A204.1 (cell line): ENCODE measurements at regions not wholly inside any gene's neighbourhood (a gene's known extent, or its start where the extent isn't known, plus 50 kb on each side); places are given as distances from the start of the nearest gene placed in this dataset.
"Not testable (repeated sequence)": the region's sequence is repeated elsewhere in the genome, so short reads cannot be mapped to it uniquely, and the experiment has no call there.

Experiments
- FAIRE-seq: peaks from 2 replicates; lab custom pipeline; 2012; peaks lifted over from hg19 to GRCh38; lab: Jason Lieb, UNC

DNA sequence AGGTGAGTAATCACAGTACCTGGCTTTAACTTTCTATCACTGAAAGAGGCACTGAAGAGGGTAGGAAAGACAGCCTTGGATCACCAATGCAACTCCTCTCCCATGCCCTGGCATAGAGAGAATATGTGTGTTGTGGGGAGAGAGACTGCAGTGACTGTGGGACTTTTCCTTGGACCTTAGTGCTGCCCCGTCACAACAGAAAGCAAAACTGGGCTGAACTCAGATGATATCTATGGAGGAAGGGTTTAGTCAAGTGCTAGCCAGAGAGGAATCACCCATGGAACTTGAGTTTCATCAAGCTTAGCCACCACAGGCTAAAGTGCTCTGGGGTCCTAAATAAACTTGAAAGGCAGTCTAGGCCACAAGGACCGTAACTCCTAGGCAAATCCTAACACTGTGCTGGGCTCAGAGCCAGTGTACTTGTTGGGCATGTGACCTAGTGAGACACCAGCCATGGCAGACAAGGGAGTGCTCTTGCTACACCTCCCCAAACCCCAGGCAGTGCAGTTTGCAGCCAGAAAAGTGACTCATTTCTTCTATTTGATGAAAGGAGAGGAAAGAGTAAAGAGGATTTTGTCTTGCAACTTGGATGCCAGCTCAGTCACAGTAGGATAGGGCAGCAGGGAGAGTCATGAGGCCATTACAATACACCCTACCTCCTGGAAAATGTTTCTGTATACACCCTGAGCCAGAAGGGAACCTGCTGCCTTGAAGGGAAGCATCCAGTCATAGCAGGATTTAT lies 105.8 kb upstream of the SPOPL start:
- FAIRE-seq: no peak

DNA sequence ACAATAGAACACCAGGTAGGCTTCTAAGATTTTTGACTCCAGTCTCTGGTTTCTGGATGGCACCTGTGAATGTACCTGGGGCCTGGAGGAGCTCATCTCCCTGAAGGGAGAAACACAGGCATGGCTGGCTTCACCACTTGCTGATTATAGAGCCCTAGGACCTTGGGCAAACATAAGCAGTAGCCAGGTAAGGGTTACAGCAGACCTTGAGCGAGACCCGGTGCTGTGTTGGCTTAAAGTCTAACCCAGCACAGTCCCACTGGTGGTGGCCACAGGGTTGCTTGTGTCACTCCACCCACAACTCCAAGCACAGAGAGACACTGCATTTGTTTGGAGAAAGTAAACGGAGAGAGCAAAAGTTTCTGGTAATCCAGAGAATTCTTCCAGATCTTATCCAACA lies 104.7 kb upstream of the SPOPL start:
- FAIRE-seq: no peak

GRCh38 chr2:138403431-138403927 lies 98.1 kb upstream of the SPOPL start:
- no peak for FAIRE-seq

DNA sequence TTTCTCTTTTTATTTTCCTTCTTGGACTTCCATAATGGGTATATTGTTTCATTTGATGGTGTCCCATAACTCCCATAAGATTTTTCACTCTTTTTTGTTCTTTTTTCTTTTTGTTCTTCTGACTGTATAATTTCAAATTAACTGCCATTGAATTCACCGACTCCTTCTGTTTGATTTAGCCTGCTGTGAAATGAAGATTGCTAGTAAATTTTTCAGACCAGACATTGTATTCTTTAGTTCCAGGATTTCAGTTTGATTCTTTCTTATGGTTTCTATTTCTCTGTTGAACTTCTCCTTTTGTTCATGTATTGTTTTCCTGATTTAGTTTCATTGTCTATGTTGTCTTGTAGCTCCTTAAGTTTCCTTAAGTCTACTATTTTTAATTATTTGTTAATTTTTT lies 87.6 kb upstream of the SPOPL start:
- FAIRE-seq: no peak

DNA sequence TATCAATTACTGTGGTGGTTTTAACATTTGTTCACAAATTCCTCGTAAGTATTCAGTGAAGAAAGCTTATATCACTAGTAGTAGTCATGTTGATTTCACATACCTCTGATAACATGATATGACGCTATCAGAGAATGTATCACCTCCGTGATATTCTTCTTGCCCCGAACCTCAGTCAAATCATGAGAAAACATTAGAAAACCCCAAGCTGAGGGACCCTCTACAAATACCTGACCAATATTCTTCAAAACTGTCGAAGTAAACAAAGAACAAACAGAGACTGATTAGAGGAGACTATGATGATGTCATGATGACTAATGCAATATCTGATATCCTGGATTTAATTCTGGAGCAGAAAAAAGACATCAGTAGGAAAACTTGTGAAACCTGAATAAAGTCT lies 85.6 kb upstream of the SPOPL start:
- no peak for FAIRE-seq

- no peak for FAIRE-seq
Measured at GRCh38 chr2:138418453-138418852, 83.1 kb upstream of the SPOPL start.

- no peak for FAIRE-seq
Measured at GRCh38 chr2:138421315-138421970, 80.1 kb upstream of the SPOPL start.

DNA sequence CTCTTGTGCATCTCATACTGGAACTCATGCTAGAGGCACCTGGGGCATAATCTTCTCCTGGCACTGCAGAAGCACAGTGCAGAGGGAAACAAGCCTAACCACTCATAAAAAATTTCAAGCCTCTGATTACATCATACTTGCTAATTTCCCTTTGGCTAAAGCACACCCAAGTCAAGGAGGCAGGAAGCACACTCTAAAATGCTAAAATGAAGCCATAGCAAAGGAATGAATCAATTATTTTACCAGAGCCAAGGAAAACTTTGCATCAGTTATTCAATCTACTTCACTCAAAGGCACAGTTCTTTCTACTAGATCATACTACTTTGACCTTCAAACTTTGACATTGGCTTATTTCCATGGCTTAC lies 79.6 kb upstream of the SPOPL start:
- no peak for FAIRE-seq

GRCh38 chr2:138423198-138423597 lies 78.4 kb upstream of the SPOPL start:
- no peak for FAIRE-seq

GRCh38 chr2:138423745-138424144 lies 77.8 kb upstream of the SPOPL start:
- FAIRE-seq: no peak

GRCh38 chr2:138424436-138425140 lies 77.0 kb upstream of the SPOPL start:
- no peak for FAIRE-seq

DNA sequence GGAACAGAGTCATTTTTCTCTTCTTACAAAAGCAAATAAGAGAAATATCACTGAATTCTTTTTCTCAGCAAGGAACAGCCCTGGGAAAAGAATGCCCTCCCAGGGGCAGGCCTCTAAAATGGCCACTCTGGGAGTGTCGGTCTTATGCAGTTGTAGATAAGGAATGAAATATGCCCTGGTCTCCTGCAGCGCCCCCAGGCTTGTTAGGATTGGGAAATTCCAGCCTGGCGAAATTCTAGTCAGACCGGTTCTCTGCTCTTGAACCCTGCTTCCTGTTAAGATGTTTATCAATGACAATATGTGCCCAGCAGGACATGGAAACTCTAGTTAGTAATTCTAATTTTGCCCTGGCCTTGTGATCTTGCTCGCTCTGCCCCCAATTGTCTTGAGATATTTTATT lies 75.5 kb upstream of the SPOPL start:
- not testable (repeated sequence) for FAIRE-seq

DNA sequence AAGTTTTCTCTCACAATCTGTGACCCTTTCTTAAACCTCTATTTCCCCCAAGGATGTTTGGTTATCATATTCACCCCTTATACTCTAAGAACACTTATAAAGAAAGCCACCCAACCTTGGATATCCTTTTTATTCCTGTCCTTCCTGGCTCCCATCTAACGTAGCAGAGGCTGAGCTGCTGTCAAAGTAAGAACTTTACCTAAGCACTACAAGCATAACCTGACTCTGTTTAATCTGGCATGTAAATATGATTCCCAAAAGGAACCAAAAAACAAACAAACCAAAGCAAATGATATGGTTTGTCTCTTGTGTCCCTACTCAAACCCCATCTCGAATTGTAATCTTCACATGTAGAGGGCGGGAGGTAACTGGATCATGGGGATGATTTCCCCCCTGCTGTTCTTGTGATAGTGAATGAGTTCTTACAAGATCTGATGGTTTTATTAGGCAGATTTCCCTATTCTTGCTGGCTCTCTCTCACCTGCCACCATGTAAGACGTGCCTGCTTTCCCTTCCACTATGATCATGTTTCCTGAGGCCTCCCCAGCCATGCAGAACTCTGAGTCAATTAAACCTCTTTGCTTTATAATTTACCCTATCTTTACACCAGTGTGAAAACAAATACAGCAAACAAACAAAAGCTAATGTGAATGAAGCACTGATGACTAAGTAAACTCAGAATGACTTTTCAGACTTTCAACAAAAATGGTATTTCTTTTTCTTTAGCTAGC lies 72.7 kb upstream of the SPOPL start:
- no peak for FAIRE-seq

- FAIRE-seq: no peak
Measured at GRCh38 chr2:138430181-138430580, 71.4 kb upstream of the SPOPL start.

DNA sequence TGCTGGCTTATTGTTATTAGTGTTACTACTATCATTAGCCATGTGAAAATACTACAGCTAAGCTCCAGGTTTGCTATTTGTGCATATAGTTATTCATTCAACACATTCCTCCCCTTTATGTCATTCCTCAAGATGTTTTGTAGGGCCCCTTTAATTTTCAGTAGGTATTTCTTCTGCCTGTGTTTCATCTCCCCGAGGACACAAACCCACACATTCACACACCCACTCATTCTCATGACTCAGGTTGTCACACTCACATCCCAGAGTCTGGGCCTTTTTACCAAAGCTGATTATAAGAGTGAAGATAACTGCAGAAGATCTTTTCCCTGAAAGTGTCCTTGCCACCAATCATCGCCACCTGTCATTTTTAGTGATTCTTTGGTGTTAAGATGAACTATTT lies 68.6 kb upstream of the SPOPL start:
- no peak for FAIRE-seq

DNA sequence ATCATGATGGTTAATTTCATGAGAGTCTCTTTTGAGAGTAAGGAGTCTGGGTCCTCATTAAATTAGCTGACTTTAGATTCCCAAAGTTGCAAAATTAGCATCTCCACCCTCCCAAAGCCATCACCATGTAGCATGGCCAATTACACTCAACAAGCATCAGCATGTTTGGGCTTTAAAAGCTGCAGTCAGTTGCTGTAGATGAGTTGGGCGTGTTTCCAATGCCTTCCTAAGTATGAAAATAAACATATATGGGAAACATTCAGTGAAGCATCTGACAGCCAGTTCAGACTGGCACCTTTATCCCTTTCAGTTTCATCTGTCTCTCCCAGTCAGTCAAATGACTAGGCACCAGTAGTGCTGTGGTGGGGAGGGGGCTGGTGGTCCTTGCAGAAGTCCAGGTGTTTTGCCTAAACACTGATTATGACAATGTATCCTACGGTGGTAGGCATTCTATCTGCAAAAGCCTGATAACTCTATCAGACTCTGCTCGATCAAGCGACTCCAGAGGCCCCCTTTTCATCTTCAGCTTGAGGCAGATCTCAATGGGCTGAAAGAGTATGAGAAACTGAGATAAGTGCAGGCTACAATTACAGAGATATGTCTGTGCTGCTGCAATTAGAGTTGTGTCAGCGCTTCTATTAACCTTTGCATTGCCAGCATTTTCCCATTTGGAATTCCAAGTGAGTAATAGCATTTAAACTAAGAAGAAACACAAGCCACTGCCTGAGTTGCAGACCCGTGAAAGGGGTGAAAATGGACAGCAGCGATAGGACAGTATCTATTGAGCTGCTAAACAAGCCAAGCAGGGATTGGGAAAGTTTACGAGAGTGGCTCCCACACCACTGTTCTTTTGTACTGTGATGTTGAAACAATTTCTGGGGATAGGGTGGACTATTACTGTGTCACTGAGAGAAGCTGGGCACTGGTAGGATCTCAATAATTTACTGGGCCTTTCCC lies 67.3 kb upstream of the SPOPL start:
- no peak for FAIRE-seq

- no peak for FAIRE-seq
Measured at GRCh38 chr2:138435701-138436100, 65.9 kb upstream of the SPOPL start.

GRCh38 chr2:138439733-138440132 lies 61.8 kb upstream of the SPOPL start:
- FAIRE-seq: no peak

DNA sequence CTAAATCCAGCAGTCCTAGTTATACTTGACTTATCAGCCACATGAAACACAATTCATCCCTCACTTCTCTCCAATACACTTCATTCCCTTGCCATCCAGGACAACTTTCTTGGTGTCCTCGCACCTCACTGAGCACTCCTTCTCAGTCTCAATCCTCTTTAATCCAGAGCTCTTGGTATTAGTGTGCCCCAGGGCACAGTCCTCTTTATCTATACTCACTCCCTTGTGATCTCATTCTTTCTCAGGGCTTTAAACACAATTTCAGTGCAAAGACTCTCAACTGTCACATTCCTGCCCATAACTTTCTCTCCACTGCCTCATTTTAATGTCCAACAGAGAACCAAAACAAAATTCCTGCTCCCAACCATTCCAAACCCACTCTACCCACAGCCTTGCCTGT lies 60.8 kb upstream of the SPOPL start:
- FAIRE-seq: no peak

DNA sequence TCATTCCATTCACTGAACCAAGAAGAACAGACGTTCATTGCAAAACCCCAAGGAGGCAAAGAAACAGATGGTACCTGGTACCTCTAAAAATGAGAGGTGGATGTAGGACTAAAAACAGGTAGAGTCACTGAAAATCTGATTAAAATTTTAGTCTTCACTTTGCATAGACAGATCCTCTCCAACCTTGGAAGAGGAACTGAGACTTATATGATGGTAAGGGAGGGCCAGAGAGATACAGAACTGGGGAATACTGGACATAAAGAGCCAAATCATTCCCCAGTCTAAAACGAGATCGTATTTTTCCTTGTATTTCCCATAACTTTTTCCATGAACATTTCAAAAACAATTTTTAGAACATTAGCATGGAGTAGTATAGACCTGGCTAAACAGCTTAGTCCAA lies 59.7 kb upstream of the SPOPL start:
- no peak for FAIRE-seq

DNA sequence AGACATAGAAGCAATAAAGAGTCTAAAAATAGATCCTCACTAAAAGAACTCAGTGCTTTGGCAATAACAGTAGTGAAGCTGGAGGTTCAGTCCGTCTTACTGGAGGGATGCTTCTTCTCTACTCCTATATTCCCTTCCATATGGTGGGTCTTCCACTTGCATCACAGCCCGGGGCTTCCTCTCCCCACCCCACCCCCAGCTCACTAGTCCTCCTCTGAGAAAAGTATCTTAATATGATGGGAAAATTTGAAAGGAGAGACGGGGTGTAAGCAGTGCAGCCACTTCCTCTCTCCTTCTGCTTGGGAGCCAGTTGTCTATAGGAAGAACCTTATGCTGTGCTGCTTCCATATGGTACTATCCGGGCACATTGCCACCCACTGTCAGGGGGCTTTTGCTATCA lies 57.2 kb upstream of the SPOPL start:
- no peak for FAIRE-seq

DNA sequence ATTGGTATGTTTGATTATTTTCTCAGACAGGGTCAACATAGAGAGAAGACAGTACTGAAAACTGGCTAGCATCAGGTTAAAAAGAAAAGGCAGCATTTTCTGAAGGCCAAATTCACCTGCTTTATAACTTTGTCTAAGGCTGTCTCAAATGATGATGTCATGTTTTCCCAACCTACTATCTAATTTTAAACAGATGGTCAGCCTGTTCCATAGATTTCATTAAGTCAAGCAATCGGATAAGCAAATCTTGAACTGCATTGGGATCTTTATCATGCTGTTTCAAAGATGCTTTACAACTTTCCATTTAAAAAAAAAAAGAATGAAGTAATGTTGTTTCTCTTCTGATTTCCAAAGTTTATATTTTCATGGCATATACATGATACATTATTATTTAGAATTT lies 56.3 kb upstream of the SPOPL start:
- FAIRE-seq: no peak
